HG03097 (cell line): ENCODE measurements at regions not wholly inside any gene's neighbourhood (a gene's known extent, or its start where the extent isn't known, plus 50 kb on each side); places are given as distances from the start of the nearest gene placed in this dataset.
"Not testable (repeated sequence)": the region's sequence is repeated elsewhere in the genome, so short reads cannot be mapped to it uniquely, and the experiment has no call there.

Experiments used
- ATAC-seq: cut with Tn5 transposase; IDR thresholded peaks from one replicate; pipeline ENCODE4 v1.9.1; 2021; ENCODE audit not compliant: unreplicated experiment, low FRiP score

GRCh38 chr2:230593765-230594164 lies 118.9 kb upstream of the CAB39 start:
- no peak for ATAC-seq

GRCh38 chr2:230594286-230594840 lies 118.3 kb upstream of the CAB39 start:
- ATAC-seq, result no peak

DNA sequence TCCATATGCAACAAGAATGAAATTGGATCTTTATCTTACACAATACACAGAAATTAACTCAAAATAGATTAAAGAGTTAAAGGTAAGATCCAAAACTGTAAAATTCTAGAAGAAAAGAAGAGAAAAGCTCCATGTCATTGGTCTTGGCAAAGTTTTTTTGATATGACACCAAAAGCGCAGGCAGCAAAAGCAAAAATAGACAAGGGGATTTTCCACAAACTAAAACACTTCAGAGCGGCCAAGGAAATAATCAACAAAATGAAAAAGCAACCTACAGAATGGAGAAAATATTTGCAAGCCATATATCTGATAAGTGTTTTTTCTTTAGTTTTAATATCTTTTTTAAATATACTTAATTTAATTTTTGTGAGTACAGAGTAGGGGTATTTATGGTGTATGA lies 112.8 kb upstream of the CAB39 start:
- no peak for ATAC-seq

DNA sequence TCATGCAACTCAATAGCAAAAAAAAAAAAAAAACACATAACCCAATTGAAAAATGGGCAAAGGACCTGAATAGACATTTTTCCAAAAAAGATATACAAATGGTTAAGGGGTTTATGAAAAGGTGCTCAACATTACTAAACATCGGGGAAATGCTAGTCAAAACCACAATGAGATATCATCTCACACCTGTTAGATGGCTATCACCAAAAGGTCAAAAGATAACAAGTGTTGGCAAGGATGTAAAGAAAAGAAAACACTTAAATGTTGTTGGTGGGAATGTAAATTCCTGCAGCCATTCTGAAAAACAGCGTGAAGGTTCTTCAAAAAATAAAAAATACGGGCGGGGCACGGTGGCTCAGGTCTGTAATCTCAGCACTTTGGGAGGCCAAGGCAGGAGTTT lies 112.4 kb upstream of the CAB39 start:
- no peak for ATAC-seq

DNA sequence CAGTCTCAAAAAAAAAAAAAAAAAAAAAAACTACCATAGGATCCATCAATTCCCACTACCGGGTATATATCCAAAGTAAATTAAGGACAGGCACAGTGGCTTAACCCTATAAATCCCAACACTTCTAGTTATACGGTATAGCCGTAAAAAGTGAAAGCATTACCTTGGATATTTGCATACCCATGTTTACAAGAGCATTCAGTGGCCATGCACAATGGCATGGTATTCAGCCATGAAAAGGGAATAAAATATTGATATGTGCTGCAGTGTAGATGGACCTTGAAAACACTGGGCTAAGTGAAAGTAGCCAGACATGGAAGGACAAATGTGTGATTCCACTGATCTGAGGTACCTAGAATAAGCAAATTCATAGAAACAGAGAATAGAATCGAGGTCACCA lies 111.8 kb upstream of the CAB39 start:
- ATAC-seq, result no peak

- ATAC-seq, result peak; percentile 36
Measured at GRCh38 chr2:230601510-230601909, 111.1 kb upstream of the CAB39 start.

DNA sequence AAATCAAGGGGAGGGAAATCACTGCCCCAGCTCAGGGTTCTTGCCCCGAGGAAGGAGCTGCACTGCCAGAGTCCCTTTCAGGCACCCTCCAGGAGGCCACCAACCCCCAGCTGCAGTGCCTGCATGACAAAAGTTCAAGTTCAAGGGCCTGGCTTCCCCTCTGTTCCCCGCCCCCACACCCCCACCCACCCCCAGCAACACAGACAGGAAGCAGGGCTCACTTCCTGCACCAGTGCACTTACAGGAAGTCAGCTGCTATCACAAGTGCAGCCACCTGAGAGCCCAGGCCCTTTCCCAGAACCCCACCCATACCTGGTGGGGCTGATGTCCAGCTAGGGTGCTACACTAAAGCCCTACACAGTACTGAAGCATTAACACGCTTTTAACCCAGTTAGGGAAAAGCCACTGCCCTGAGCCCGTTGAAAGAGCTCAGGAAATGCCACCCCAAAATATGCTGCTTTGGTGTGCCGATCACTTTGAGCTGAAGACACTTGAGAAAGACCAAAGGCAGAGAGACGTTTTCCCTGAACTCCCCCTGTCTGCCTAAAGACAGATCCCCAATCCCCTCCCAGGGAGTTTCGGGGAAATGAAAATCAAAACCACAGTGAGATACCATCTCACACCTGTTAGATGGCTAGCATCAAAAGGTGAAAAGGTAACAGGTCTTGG lies 109.9 kb upstream of the CAB39 start:
- peak; percentile 63 for ATAC-seq

- not testable (repeated sequence) for ATAC-seq
Measured at GRCh38 chr2:230603317-230603716, 109.3 kb upstream of the CAB39 start.

GRCh38 chr2:230604158-230604557 lies 108.5 kb upstream of the CAB39 start:
- ATAC-seq, result not testable (repeated sequence)

GRCh38 chr2:230614040-230614439 lies 98.6 kb upstream of the CAB39 start:
- ATAC-seq, result no peak

DNA sequence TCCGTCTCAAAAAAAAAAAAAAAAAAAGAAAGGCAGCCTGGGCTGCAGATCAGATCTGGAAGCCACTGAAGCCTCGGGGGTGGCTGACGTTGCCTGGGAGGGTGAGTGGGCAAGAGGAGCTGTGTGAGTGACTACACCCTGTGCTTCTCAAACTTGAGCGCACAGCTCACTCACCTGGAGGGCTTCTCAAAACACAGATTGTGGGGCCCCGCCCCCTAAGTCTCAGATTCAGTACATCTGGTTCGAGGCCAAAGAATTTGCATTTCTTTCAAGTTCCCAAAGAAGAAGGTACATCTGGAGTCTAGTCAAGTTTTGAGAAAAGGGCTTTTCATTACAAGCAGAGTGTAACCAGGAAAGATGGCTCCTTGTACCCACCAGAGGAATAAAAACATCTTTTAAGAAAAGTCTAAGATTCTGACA lies 97.7 kb upstream of the CAB39 start:
- peak; percentile 68 for ATAC-seq

DNA sequence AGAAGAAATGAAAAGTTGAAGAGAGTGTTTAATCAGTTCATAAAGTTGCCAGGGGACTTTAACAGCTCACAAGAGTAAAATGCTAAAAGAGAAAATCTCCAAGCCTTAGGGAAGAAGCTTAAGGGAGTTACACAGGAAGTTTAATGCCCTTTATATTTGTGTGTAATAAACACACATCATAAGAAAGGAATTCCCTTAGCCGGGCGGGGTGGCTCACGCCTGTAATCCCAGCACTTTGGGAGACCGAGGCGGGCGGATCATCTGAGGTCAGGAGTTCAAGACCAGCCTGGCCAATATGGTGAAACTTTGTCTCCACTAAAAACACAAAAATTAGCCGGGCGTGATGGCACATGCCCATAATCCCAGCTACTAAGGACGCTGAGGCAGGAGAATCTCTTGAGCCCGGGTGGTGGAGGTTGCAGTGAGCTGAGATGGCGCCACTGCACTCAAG lies 95.4 kb upstream of the CAB39 start:
- ATAC-seq, result not testable (repeated sequence)

- ATAC-seq, result no peak
Measured at GRCh38 chr2:230619491-230619890, 93.2 kb upstream of the CAB39 start.

DNA sequence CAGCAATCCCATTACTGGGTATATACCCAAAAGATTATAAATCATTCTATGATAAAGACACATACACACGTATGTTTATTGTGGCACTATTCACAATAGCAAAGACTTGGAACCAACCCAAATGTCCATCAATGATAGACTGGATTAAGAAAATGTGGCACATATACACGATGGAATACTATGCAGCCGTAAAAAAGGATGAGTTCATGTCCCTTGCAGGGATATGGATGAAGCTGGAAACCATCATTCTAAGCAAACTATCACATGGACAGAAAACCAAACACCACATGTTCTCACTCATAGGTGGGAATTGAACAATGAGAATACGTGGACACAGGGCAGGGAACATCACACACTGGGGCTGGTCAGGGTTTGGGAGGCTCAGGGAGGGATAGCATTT lies 87.4 kb upstream of the CAB39 start:
- ATAC-seq, result not testable (repeated sequence)

- ATAC-seq, result not testable (repeated sequence)
Measured at GRCh38 chr2:230627091-230627490, 85.6 kb upstream of the CAB39 start.

DNA sequence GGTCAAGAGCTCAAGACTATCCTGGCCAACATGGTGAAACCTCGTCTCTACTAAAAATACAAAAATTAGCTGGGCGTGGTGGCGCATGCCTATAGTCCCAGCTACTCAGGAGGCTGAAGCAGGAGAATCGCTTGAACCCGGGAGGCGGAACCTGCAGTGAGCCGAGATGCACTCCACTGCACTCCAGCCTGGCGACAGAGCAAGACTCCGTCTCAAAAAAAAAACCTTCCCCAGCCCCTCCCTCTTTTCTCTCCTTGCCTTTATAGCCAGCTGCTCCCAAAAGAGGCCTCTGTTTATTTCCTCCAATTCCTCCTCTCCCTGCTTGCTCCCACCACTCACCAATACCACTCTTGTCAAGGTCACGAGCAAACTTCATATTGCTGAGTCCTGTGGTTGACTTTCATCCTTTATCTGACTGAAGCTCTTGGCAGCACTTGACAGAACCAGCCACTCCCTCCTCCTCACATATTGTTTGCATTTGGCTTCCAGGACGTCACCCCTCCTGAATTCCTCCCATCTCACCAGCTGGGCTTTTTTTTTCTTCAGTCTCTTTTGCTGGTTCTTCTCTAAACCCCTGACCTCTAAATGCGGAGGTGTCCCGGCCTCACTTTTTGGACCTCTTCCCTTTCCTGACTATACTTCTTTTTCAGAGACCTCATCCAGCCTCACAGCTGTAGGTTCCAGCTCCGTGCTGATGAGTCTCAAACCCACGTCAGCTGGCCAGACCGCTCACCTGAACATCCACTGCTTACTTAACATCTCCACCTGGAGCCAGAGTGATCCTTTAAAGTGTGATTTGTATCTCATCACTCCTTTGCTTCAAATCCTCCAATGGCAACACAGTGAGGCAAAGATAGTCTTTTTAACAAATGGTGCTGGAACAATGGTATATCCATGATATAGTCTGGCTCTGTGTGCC lies 84.6 kb upstream of the CAB39 start:
- ATAC-seq, result no peak

DNA sequence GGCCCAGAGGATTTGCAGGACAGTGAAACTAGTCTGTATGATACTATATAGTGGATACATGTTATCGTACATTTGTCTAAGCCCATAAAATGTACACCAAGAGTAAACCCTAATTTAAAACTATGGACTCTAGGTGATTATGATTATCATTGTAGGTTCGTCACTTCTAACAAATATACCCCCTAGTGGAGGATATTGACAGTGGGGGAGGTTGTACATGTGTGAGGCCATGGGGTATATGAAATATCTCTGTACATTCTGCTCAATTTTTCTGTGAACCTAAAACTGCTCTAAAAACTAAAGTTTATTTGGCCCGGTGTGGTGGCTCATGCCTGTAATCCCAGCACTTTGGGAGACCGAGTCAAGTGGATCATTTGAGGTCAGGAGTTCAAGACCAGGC lies 81.2 kb upstream of the CAB39 start:
- ATAC-seq, result no peak

GRCh38 chr2:230634146-230634545 lies 78.5 kb upstream of the CAB39 start:
- ATAC-seq, result no peak

DNA sequence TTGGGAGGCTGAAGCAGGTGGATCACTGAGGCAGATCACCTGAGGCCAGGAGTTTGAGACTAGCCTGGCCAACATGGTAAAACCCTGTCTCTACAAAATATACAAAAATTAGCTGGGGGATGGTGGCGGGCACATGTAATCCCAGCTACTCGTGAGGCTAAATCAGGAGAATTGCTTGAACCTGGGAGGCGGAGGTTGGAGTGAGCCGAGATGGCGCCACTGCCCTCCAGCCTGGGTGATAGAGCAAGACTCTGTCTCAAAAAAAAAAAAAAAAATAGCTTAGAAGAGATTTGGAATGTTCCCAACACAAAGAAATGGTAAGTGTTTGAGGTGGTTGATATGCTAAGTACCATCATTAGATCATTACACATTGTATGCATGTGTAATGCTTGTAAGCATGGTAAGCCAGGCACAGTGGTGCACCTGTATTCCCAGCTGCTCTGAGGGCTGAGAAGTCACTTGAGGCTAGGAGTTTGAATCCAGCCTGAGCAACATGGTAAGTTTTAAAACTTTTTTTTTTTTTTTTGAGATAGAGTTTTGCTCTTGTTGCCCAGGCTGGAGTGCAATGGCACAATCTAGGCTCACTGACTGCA lies 77.8 kb upstream of the CAB39 start:
- not testable (repeated sequence) for ATAC-seq

GRCh38 chr2:230636684-230637271 lies 75.9 kb upstream of the CAB39 start:
- no peak for ATAC-seq

GRCh38 chr2:230637486-230637885 lies 75.2 kb upstream of the CAB39 start:
- not testable (repeated sequence) for ATAC-seq
